Caco-2 (cell line): ENCODE measurements at regions not wholly inside any gene's neighbourhood (a gene's known extent, or its start where the extent isn't known, plus 50 kb on each side); places are given as distances from the start of the nearest gene placed in this dataset.

Experiments
- BruUV-seq: library from RNA; stranded (reverse); fragments of 400-500 nt; replicated peaks from 2 replicates; lab custom pipeline; 2021; lab: Mats Ljungman, UMichigan
- CTCF ChIA-PET: fragments of 300-600 bp; sonication (Branson Sonifier 250); formaldehyde crosslinking; loops from one replicate; lab custom pipeline; 2022; ENCODE audit warnings: antibody characterized with exemption; lab: Charles Lee
- POLR2A ChIA-PET: fragments of 300-600 bp; sonication (Branson Sonifier 250); formaldehyde crosslinking; loops from one replicate; lab custom pipeline; 2022; ENCODE audit warnings: antibody characterized with exemption; lab: Charles Lee
- DNase-seq, 2 experiments: peaks; one replicate each; pipeline versions ENCODE4 v3.0.0 to v3.0.0-alpha.2; 2020 to 2022
- H3K27me3 ChIP-seq: replicated peaks from 2 replicates; pipeline ENCODE4 v1.6.0; 2011; ENCODE audit warnings: low read length; ENCODE audit not compliant: control insufficient read depth, insufficient read depth
- H3K36me3 ChIP-seq: 2 replicates; pipeline ENCODE4 v1.5.1; 2011; ENCODE audit warnings: low read length; ENCODE audit not compliant: control insufficient read depth, insufficient read depth
- H3K4me1 ChIP-seq: fragments of 250-450 bp; sonication (Bioruptor Pico); 2 replicates; pipeline ENCODE4 v1.5.1; 2020; ENCODE audit warnings: mild to moderate bottlenecking
- H3K4me3 ChIP-seq: 2 replicates; pipeline ENCODE4 v1.5.1; 2011; ENCODE audit warnings: low read depth, mild to moderate bottlenecking, control low read depth, low read length
- H3K9me3 ChIP-seq: fragments of 250-450 bp; sonication (Bioruptor Pico); 2 replicates; pipeline ENCODE4 v1.5.1; 2020; ENCODE audit warnings: mild to moderate bottlenecking, moderate library complexity
- H3K27ac Mint-ChIP-seq: one replicate; pipeline ENCODE4 v1.8.0; 2022; ENCODE audit warnings: mixed read lengths; ENCODE audit not compliant: unreplicated experiment
- H3K27me3 Mint-ChIP-seq: one replicate; pipeline ENCODE4 v1.8.0; 2022; ENCODE audit warnings: mixed read lengths; ENCODE audit not compliant: insufficient read depth, unreplicated experiment
- H3K36me3 Mint-ChIP-seq: one replicate; pipeline ENCODE4 v1.8.0; 2022; ENCODE audit warnings: mild to moderate bottlenecking, mixed read lengths; ENCODE audit not compliant: insufficient read depth, unreplicated experiment
- H3K4me1 Mint-ChIP-seq: one replicate; pipeline ENCODE4 v1.8.0; 2022; ENCODE audit warnings: low read depth, mixed read lengths; ENCODE audit not compliant: unreplicated experiment
- H3K4me3 Mint-ChIP-seq: one replicate; pipeline ENCODE4 v1.8.0; 2022; ENCODE audit warnings: mild to moderate bottlenecking, moderate library complexity, mixed read lengths; ENCODE audit not compliant: unreplicated experiment
- H3K9me3 Mint-ChIP-seq: one replicate; pipeline ENCODE4 v1.8.0; 2022; ENCODE audit warnings: mixed read lengths; ENCODE audit not compliant: unreplicated experiment
- CTCF ChIP-seq, 2 experiments: fragments of 200-600 bp in 1 of 2; IDR thresholded peaks; 1 replicate in 1 of 2; 2 replicates in 1 of 2; pipeline versions ENCODE4 v1.5.1 to v1.8.0; 2011 to 2022; ENCODE audit warnings: antibody characterized with exemption in 1 of 2, control low read depth in 1 of 2, inconsistent platforms in 1 of 2, low read depth in 1 of 2, low read length in 1 of 2, mild to moderate bottlenecking in 1 of 2, moderate library complexity in 1 of 2; ENCODE audit not compliant: insufficient read depth in 1 of 2, severe bottlenecking in 1 of 2, unreplicated experiment in 1 of 2
- intact Hi-C: fragments of 100-400 bp; cut with micrococcal nuclease; formaldehyde crosslinking; loops from one replicate; pipeline ENCODE4 v1.10.0; 2022; ENCODE audit not compliant: unreplicated experiment

- no peaks in the 10 kb centered on the region for H3K4me1 Mint-ChIP-seq
- no peak for TF ChIP-seq CTCF (IDR thresholded peaks at IDR 0.05; ENCODE audit: insufficient read depth in 1 of 2, low read depth in 1 of 2, low read length in 1 of 2, severe bottlenecking in 1 of 2, unreplicated experiment in 1 of 2)
- CTCF ChIA-PET: no interaction called here
- H3K27me3 Mint-ChIP-seq: peaks cover 7% of the 10 kb centered on the region
- intact Hi-C loops: no loop called here
- peaks cover 5% of the 10 kb centered on the region for H3K36me3 Mint-ChIP-seq
- BruUV-seq: no TSS peak
- POLR2A ChIA-PET: no interaction called here
- Histone ChIP-seq H3K9me3 (no peaks in the 10 kb centered on the region), H3K4me1 (no peaks in the 10 kb centered on the region), H3K36me3 (no peaks in the 10 kb centered on the region), H3K27me3 (0 out of 2 replicates have a peak, but pooled peaks cover 2% of the 10 kb centered on the region), H3K4me3 (no peak overlapping the region)
- H3K27ac Mint-ChIP-seq: no peak overlapping the region
- no peak for DNase-seq
- H3K9me3 Mint-ChIP-seq: no peaks in the 10 kb centered on the region
- H3K4me3 Mint-ChIP-seq: no peak overlapping the region
Observed at GRCh38 chr11:79637219-79637618, 196.4 kb upstream of the TENM4 start.

GRCh38 chr11:79634905-79635304, 194.1 kb upstream of the TENM4 start:
- 0 out of 2 replicates have a peak, but pooled peaks cover 2% of the 10 kb centered on the region for H3K27me3 ChIP-seq
- no peaks in the 10 kb centered on the region for H3K9me3 ChIP-seq
- no TSS peak for BruUV-seq
- no peaks in the 10 kb centered on the region for H3K9me3 Mint-ChIP-seq
- no peaks in the 10 kb centered on the region for H3K4me1 ChIP-seq
- TF ChIP-seq CTCF (IDR thresholded peaks at IDR 0.05; ENCODE audit: insufficient read depth in 1 of 2, low read depth in 1 of 2, low read length in 1 of 2, severe bottlenecking in 1 of 2, unreplicated experiment in 1 of 2): no peak
- H3K4me1 Mint-ChIP-seq: no peaks in the 10 kb centered on the region
- H3K4me3 Mint-ChIP-seq: no peak overlapping the region
- ChIA-PET CTCF (no interaction called here), POLR2A (no interaction called here)
- peaks cover 7% of the 10 kb centered on the region for H3K27me3 Mint-ChIP-seq
- H3K27ac Mint-ChIP-seq: no peak overlapping the region
- peaks cover 5% of the 10 kb centered on the region for H3K36me3 Mint-ChIP-seq
- H3K4me3 ChIP-seq: no peak overlapping the region
- no peak for DNase-seq
- intact Hi-C loops: no loop called here
- H3K36me3 ChIP-seq: no peaks in the 10 kb centered on the region

- H3K4me3 ChIP-seq: no peak overlapping the region
- CTCF ChIA-PET: interaction anchor here (0.6 to 1.2 kb wide), 2 partner anchors 51 to 991 kb away, joined by 3 to 5 read pairs; no protein-coding TSS in a partner anchor
- POLR2A ChIA-PET: interaction anchor here (0.7 kb wide), 1 partner anchor 9 kb away, joined by 7 read pairs; no protein-coding TSS in a partner anchor
- no peak overlapping the region for H3K27ac Mint-ChIP-seq
- H3K36me3 ChIP-seq: no peaks in the 10 kb centered on the region
- H3K27me3 Mint-ChIP-seq: peaks cover 2% of the 10 kb centered on the region
- TF ChIP-seq CTCF (IDR thresholded peaks at IDR 0.05; ENCODE audit: insufficient read depth in 1 of 2, low read depth in 1 of 2, low read length in 1 of 2, severe bottlenecking in 1 of 2, unreplicated experiment in 1 of 2): no peak
- H3K4me3 Mint-ChIP-seq: no peak overlapping the region
- no peaks in the 10 kb centered on the region for H3K36me3 Mint-ChIP-seq
- DNase-seq: no peak
- peaks cover 16% of the 10 kb centered on the region for H3K4me1 ChIP-seq
- BruUV-seq: no TSS peak
- no peaks in the 10 kb centered on the region for H3K27me3 ChIP-seq
- peaks cover 6% of the 10 kb centered on the region for H3K9me3 Mint-ChIP-seq
- H3K9me3 ChIP-seq: 0 out of 2 replicates have a peak, but pooled peaks cover 3% of the 10 kb centered on the region
- H3K4me1 Mint-ChIP-seq: no peaks in the 10 kb centered on the region
- intact Hi-C loops: no loop called here
Observed at GRCh38 chr11:79627281-79627680, 186.5 kb upstream of the TENM4 start.
